Activated CD4-positive, alpha-beta memory T cell treated with anti-CD3 and anti-CD28 coated beads for 36 hours (primary cell): ENCODE measurements at regions not wholly inside any gene's neighbourhood (a gene's known extent, or its start where the extent isn't known, plus 50 kb on each side); places are given as distances from the start of the nearest gene placed in this dataset.

ENCODE experiments used
- CTCF ChIA-PET: fragments of 350-600 bp; sonication (Branson Sonifier 250); formaldehyde crosslinking; loops from one replicate; lab custom pipeline; 2021; ENCODE audit warnings: antibody characterized with exemption, inconsistent platforms; lab: Charles Lee
- POLR2A ChIA-PET: fragments of 350-600 bp; sonication (Branson Sonifier 250); formaldehyde crosslinking; loops from one replicate; lab custom pipeline; 2021; ENCODE audit warnings: antibody characterized with exemption; lab: Charles Lee
- DNase-seq: peaks from one replicate; pipeline ENCODE4 v3.0.0-alpha.2; 2020
- H3K27ac Mint-ChIP-seq: one replicate; pipeline ENCODE4 v1.8.0; 2021; ENCODE audit warnings: mixed read lengths
- H3K27me3 Mint-ChIP-seq: one replicate; pipeline ENCODE4 v1.8.0; 2021; ENCODE audit warnings: mixed read lengths
- H3K36me3 Mint-ChIP-seq: one replicate; pipeline ENCODE4 v1.8.0; 2021; ENCODE audit warnings: mixed read lengths
- H3K4me1 Mint-ChIP-seq: one replicate; pipeline ENCODE4 v1.8.0; 2021; ENCODE audit warnings: low read depth, mixed read lengths
- H3K4me3 Mint-ChIP-seq: one replicate; pipeline ENCODE4 v1.8.0; 2021; ENCODE audit warnings: mild to moderate bottlenecking, mixed read lengths
- H3K9me3 Mint-ChIP-seq: one replicate; pipeline ENCODE4 v1.8.0; 2021; ENCODE audit warnings: mixed read lengths
- intact Hi-C: fragments of 100-400 bp; cut with micrococcal nuclease; formaldehyde crosslinking; loops from one replicate; pipeline ENCODE4 v1.15.1; 2023

DNA sequence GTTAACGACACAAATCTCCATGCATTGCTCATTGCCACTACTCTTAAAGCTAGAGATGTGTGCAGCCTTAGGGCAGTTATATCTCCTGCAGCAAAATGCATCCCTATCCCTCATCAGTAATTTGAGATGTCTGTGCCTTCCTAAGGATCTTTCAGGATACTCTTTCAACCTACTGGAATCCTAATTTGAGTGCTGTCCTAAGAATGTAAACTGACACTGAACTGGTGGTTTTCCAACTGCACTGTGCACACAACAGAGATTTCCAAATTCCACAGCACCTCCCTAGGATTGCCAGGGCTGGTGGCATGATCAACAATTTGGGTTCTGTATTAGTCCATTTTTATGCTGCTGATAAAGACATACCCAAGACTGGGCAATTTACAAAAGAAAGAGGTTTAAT lies 193.9 kb downstream of the LTN1 start:
- H3K27ac Mint-ChIP-seq = no peak overlapping the region
- CTCF ChIA-PET = no interaction called here
- H3K4me1 Mint-ChIP-seq = no peaks in the 10 kb centered on the region
- no peaks in the 10 kb centered on the region for H3K27me3 Mint-ChIP-seq
- H3K9me3 Mint-ChIP-seq = no peaks in the 10 kb centered on the region
- H3K36me3 Mint-ChIP-seq = peaks cover 3% of the 10 kb centered on the region
- intact Hi-C loops = no loop called here
- no peak overlapping the region for H3K4me3 Mint-ChIP-seq
- no peak for DNase-seq
- POLR2A ChIA-PET = no interaction called here

DNA sequence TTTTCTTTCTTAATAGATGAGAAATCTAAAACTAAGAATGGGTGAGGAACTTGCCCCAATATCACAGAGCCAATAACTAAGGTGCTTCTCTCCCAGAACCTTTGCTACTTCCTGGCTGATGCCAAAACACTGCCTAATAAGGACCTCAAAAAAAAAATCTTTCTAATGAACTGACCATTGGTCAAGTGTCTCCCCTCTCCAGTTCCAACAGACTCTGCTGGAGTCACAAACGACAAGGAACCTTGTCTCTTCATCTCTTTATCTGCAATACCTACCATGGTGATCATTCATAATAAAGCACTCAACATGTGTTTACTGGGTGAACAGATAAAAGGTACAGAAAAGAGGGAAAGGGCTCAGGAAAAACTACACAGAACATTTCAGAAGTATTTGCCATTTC lies 197.4 kb downstream of the LTN1 start:
- no peaks in the 10 kb centered on the region for H3K9me3 Mint-ChIP-seq
- ChIA-PET CTCF (interaction anchor here (1.6 kb wide), 1 partner anchor 50 kb away, joined by 4 read pairs; no protein-coding TSS in a partner anchor), POLR2A (no interaction called here)
- intact Hi-C loops = no loop called here
- no peaks in the 10 kb centered on the region for H3K27me3 Mint-ChIP-seq
- no peak overlapping the region for H3K4me3 Mint-ChIP-seq
- H3K4me1 Mint-ChIP-seq = peaks cover 2% of the 10 kb centered on the region
- H3K36me3 Mint-ChIP-seq = peaks cover 3% of the 10 kb centered on the region
- DNase-seq = no peak
- no peak overlapping the region for H3K27ac Mint-ChIP-seq

DNA sequence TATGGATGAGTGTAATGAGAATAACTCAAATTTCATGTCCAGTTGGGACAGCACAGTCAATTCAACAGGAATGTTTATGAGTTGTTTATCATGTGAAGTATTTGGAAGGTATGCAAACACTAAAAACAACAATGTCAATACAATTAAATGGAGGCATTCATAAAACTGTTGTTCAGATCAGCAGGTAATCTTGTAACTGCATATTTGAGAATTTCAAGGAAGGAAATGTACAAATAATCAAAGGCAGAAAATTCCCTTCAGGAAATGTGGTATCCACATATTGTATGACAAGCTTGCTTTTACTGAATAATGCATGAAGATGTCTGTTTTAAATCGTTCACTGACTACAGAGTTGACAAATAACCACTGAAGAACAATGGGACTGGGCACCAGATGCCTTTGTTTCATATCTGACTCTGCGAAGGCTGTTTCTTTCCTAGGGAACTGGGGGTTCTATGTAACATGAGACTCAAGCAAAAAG lies 198.3 kb downstream of the LTN1 start:
- ChIA-PET POLR2A (no interaction called here), CTCF (no interaction called here)
- DNase-seq = no peak
- peaks cover 3% of the 10 kb centered on the region for H3K36me3 Mint-ChIP-seq
- no peaks in the 10 kb centered on the region for H3K9me3 Mint-ChIP-seq
- H3K27me3 Mint-ChIP-seq = no peaks in the 10 kb centered on the region
- intact Hi-C loops = no loop called here
- H3K4me1 Mint-ChIP-seq = peaks cover 2% of the 10 kb centered on the region
- no peak overlapping the region for H3K27ac Mint-ChIP-seq
- no peak overlapping the region for H3K4me3 Mint-ChIP-seq

DNA sequence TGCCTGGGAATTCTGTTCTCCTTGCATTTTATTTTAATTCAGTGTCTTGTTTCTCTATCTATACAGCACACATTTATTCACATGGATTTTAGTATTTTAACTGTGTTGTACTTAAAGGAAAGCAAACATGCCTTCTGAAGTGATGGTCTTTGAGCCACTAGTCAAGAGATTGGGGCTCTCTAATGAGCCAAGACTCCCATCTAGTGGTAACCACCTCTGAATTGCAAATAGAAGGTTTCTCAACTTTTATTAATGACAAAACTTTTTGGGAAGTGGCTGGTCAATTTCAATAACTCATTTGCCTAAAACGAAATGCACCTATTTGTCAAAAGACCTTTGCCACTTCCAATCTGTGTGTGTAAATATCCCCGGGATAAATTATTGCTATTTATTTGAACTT lies 199.6 kb downstream of the LTN1 start:
- CTCF ChIA-PET = interaction anchor here (1.2 kb wide), 1 partner anchor 48 kb away, joined by 6 read pairs; no protein-coding TSS in a partner anchor
- Mint-ChIP-seq H3K27me3 (no peaks in the 10 kb centered on the region), H3K36me3 (no peaks in the 10 kb centered on the region), H3K4me3 (no peak overlapping the region), H3K4me1 (peaks cover 2% of the 10 kb centered on the region), H3K9me3 (no peaks in the 10 kb centered on the region), H3K27ac (no peak overlapping the region)
- intact Hi-C loops = no loop called here
- no peak for DNase-seq
- POLR2A ChIA-PET = no interaction called here

DNA sequence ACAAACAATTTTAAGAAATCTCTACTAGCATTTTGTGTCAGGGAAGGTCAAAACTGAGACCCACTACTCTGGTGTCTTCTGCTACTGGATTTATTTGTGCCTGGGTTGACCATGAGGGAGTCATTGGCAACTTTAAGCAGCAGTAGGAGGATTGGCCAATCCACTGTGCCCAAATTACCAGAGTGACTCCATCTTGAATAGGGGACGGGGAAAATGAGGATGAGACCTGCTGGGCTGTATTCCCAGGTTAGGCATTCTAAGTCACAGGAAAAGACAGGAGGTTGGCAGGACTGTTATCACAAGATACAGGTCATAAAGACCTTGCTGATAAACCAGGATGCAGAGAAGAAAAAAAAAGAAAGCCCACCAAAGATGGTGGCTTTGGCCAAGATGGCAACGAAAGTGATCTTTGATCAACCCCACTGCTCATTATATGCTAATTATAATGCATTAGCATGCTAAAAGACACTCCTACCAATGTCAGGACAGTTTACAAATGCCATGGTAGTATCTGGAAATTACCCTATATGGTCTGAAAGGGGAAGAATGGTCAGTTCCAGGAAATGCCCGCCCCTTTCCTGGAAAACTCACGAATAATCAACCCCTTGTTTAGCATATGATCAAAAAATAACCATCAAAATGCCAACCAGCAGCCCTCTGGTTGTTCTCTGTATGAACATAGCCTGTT lies 200.9 kb downstream of the LTN1 start:
- CTCF ChIA-PET = interaction anchor here (1.2 kb wide), 1 partner anchor 46 kb away, joined by 6 read pairs; no protein-coding TSS in a partner anchor
- Mint-ChIP-seq H3K27me3 (no peaks in the 10 kb centered on the region), H3K27ac (no peak overlapping the region), H3K9me3 (no peaks in the 10 kb centered on the region), H3K4me1 (peaks cover 2% of the 10 kb centered on the region), H3K4me3 (no peak overlapping the region), H3K36me3 (no peaks in the 10 kb centered on the region)
- POLR2A ChIA-PET = no interaction called here
- peak; percentile 38 for DNase-seq
- intact Hi-C loops = no loop called here

DNA sequence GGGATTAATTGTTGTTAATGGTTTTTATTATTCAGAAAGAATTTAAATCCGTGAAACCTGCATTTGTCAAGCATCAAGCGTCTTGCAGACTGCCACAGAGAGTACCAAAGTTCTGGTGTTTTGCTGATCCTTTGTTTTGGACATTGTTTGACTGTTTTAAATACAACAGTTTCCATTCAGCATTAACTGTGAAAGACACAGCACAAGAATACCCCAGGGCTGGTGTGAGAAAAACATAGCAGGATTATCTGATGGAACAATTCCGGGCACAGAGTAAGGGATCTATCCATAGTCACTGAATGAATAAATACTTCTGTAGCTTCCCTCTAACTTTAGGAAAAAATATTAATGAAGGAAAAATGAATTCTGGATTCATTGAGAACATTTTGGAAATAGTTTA lies 202.3 kb downstream of the LTN1 start:
- ChIA-PET POLR2A (no interaction called here), CTCF (interaction anchor here (1.4 kb wide), 1 partner anchor 9 kb away, joined by 6 read pairs; no protein-coding TSS in a partner anchor)
- no peak overlapping the region for H3K4me3 Mint-ChIP-seq
- DNase-seq = no peak
- no peak overlapping the region for H3K27ac Mint-ChIP-seq
- H3K36me3 Mint-ChIP-seq = peaks cover 7% of the 10 kb centered on the region
- peaks cover 5% of the 10 kb centered on the region for H3K9me3 Mint-ChIP-seq
- intact Hi-C loops = no loop called here
- no peaks in the 10 kb centered on the region for H3K27me3 Mint-ChIP-seq
- peaks cover 2% of the 10 kb centered on the region for H3K4me1 Mint-ChIP-seq

DNA sequence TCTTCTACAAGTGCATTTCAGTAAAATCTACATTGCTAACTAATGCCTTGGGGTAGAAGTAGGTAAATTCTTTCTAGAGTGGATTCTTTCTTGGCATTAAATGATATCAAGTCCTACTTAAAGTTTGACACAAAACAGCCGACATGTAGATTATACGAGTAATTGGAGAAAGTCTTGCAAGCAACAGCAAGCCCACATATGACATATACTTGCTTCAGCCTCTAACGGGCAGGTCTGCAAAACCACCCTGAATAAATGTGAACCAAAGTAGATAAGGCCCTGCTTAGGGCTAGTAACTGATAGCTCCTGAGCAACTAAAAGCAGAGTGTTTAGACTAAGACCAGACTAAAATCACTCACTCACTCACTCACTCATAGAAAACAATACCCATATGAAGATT lies 203.2 kb downstream of the LTN1 start:
- Mint-ChIP-seq H3K36me3 (peaks cover 12% of the 10 kb centered on the region), H3K27ac (no peak overlapping the region), H3K9me3 (peaks cover 6% of the 10 kb centered on the region), H3K4me1 (peaks cover 2% of the 10 kb centered on the region), H3K27me3 (no peaks in the 10 kb centered on the region), H3K4me3 (no peak overlapping the region)
- POLR2A ChIA-PET = no interaction called here
- intact Hi-C loops = no loop called here
- CTCF ChIA-PET = interaction anchor here (1.4 kb wide), 1 partner anchor 8 kb away, joined by 6 read pairs; no protein-coding TSS in a partner anchor
- no peak for DNase-seq

DNA sequence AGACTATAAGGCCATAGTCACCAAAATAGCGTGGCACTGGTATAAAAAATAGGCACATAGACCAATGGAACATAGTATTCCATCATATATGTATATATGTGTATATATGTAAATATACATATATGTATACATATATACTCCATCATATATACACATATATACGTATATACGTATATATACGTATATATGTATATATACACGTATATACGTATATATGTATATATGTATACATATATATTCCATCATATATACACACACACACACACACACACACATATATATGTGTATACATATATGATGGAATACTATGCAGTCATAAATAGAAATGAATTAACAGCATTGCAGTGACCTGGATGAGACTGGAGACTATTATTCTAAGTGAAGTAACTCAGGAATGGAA lies 204.6 kb downstream of the LTN1 start:
- Mint-ChIP-seq H3K27ac (no peak overlapping the region), H3K4me3 (no peak overlapping the region), H3K9me3 (peaks cover 6% of the 10 kb centered on the region), H3K4me1 (peaks cover 2% of the 10 kb centered on the region), H3K27me3 (no peaks in the 10 kb centered on the region), H3K36me3 (peaks cover 12% of the 10 kb centered on the region)
- intact Hi-C loops = no loop called here
- ChIA-PET POLR2A (no interaction called here), CTCF (no interaction called here)
- DNase-seq = no peak

DNA sequence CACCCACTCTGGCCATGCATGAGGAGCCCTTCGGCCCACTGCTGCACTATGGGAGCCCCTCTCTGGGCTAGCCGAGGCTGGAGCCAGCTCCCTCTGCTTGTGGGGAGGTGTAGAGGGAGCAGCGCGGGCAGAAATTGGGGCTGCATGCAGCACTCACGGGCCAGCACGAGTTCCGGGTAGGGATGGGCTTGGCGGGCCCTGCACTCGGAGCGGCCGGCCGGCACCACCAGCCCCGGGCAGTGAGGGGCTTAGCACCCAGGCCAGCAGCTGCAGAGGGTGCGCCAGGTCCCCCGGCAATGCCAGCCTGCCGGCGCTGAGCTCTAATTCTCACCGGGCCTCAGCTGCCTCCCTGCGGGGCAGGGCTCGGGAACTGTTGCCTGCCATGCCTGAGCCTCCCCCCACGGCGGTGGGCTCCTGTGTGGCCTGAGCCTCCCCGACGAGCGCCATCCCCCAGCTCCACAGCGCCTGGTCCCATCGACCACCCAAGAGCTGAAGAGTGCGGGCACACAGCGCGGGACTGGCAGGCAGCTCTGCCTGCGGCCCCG lies 209.0 kb downstream of the LTN1 start:
- CTCF ChIA-PET = no interaction called here
- no peak for DNase-seq
- no peaks in the 10 kb centered on the region for H3K27me3 Mint-ChIP-seq
- no peak overlapping the region for H3K4me3 Mint-ChIP-seq
- H3K36me3 Mint-ChIP-seq = peaks cover 13% of the 10 kb centered on the region
- no peak overlapping the region for H3K27ac Mint-ChIP-seq
- no peaks in the 10 kb centered on the region for H3K4me1 Mint-ChIP-seq
- intact Hi-C loops = no loop called here
- H3K9me3 Mint-ChIP-seq = peaks cover 6% of the 10 kb centered on the region
- POLR2A ChIA-PET = no interaction called here

DNA sequence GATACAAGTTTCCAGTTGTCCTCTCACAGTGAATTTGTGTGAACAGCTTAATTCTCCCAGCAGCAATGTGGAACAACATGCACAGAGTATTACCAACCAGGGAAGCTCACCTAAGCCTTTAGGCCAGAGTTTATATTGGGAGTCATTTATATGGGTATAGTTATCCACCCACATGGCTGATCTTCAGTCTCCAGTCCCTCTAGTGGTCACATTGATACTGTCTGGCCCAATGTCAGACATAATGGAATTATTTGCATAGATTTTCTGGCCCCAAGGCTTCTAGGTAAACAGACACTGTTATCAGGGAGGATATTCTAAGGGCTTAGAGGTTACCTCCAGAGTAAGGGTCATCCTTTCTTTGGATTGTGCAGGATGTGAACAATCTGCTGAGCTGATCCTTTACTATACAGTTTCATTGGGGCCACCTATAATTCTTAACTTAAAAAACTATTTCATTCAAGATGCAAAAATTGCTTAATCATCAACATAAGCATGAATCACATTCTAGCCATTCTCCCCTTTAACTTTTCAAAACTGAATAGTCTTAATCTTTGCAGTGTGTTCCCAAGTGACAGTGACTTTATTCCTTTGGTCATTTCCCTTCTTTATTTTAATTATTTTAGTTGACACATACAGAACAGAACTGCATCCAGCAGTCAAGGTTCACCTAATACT lies 210.9 kb downstream of the LTN1 start:
- no peak overlapping the region for H3K27ac Mint-ChIP-seq
- peaks cover 6% of the 10 kb centered on the region for H3K9me3 Mint-ChIP-seq
- DNase-seq = no peak
- H3K27me3 Mint-ChIP-seq = no peaks in the 10 kb centered on the region
- peaks cover 13% of the 10 kb centered on the region for H3K36me3 Mint-ChIP-seq
- CTCF ChIA-PET = interaction anchor here (0.6 to 5.3 kb wide), 7 partner anchors 8 to 262 kb away, joined by 3 to 32 read pairs (median 4); no protein-coding TSS in a partner anchor
- intact Hi-C loops = no loop called here
- H3K4me3 Mint-ChIP-seq = no peak overlapping the region
- POLR2A ChIA-PET = no interaction called here
- H3K4me1 Mint-ChIP-seq = peaks cover 1% of the 10 kb centered on the region

DNA sequence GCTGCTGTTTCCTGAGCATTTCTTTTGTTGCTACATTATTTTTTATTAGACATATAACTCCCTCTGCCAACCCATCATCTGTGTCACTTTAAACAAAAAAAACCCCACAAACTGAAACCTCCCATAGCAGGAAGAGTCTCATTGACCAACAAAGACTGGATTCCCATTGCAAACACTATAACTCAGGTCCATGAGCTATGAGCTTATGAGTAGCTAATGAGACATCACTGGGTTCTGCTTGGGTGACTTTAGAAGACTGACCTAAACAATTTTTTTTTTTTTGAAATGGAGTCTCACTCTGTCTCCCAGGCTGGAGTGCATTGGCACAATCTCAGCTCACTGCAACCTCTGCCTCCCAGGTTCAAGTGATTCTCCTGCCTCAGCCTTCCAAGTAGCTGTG lies 212.8 kb downstream of the LTN1 start:
- DNase-seq = no peak
- peaks cover 19% of the 10 kb centered on the region for H3K4me1 Mint-ChIP-seq
- ChIA-PET POLR2A (no interaction called here), CTCF (interaction anchor here (5.3 kb wide), 1 partner anchor 34 kb away, joined by 32 read pairs; no protein-coding TSS in a partner anchor)
- intact Hi-C loops = no loop called here
- no peaks in the 10 kb centered on the region for H3K9me3 Mint-ChIP-seq
- H3K27ac Mint-ChIP-seq = no peak overlapping the region
- H3K36me3 Mint-ChIP-seq = peaks cover 4% of the 10 kb centered on the region
- H3K27me3 Mint-ChIP-seq = no peaks in the 10 kb centered on the region
- H3K4me3 Mint-ChIP-seq = no peak overlapping the region

DNA sequence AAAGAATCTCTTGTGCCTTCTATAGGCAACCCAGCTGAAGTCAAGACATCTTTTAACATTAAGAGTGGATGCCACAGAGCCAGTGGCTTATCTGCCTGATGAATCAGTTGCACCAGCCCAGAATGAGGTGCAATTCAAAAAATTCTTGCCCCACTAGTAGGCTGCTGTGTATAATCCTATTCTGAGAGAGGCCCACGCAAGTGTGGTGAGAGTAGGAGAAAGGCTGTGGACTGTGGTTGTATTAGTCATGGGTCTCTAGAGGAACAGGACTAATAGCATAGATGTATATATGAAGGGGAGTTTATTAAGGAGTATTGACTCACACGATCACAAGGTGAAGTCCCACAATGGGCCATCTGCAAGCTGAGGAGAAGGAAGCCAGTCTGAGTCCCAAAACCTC lies 216.4 kb downstream of the LTN1 start:
- no peaks in the 10 kb centered on the region for H3K27me3 Mint-ChIP-seq
- no peak overlapping the region for H3K4me3 Mint-ChIP-seq
- peak; percentile 74 for DNase-seq
- CTCF ChIA-PET = interaction anchor here (1.0 kb wide), 1 partner anchor 31 kb away, joined by 3 read pairs; no protein-coding TSS in a partner anchor
- POLR2A ChIA-PET = no interaction called here
- H3K4me1 Mint-ChIP-seq = peaks cover 29% of the 10 kb centered on the region
- no peaks in the 10 kb centered on the region for H3K9me3 Mint-ChIP-seq
- intact Hi-C loops = loop anchor here (1.0 kb wide), 1 partner anchor 109 kb away; a partner anchor contains a TSS
- peaks cover 1% of the 10 kb centered on the region for H3K36me3 Mint-ChIP-seq
- H3K27ac Mint-ChIP-seq = no peak overlapping the region
